Activated CD8-positive, alpha-beta memory T cell treated with anti-CD3 and anti-CD28 coated beads for 4 hours (primary cell): ENCODE measurements at regions not wholly inside any gene's neighbourhood (a gene's known extent, or its start where the extent isn't known, plus 50 kb on each side); places are given as distances from the start of the nearest gene placed in this dataset.
"Not testable (repeated sequence)": the region's sequence is repeated elsewhere in the genome, so short reads cannot be mapped to it uniquely, and the experiment has no call there.

Experiments
- DNase-seq, 2 donors: peaks; one replicate each; pipeline ENCODE4 v3.0.0-alpha.2; 2020; ENCODE audit warnings: low read depth in 2 of 2

- not testable (repeated sequence) for DNase-seq
Observed at GRCh38 chr2:196526981-196527725, 112.4 kb upstream of the CCDC150 start.

- DNase-seq, result no peak
Observed at GRCh38 chr2:196528486-196529223, 110.9 kb upstream of the CCDC150 start.

DNA sequence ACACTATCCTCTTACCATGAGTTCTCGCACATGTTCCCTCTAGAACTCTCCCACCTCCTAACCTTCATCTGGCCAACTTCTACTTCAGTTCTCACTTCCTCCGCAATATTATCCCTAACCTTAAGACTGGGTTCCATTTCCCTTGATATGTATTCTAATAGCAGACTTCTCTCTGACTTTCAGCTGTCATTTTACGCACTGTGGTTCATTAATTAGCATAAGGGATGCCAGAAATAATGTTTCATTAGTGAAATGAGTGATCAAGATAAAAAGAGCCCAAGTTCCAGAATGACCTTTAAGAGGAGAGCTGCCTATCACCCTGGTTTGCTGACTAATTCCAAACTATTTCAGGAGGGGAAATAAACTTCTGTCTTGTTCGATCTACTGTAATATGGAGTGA lies 108.6 kb upstream of the CCDC150 start:
- no peak for DNase-seq

- no peak for DNase-seq
Observed at GRCh38 chr2:196533772-196534397, 105.6 kb upstream of the CCDC150 start.

DNA sequence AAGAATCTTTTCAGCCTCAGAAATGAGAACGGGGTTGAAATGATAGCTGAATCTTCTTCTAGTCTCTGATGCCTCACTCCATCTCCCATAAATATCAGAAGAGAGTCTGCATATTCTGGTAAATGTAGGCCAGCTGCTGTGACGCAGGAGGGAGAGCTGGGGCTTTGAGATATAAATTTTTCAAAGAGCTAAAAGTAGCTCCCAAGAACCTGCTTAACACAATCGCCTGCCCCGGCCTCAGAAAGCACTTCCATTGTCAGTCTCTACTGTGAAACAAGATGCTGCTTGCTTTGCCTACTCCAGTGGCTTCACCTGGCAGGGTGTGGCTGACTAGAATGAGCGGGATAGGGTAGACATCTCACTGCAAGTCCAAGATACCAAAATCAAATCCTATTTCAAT lies 105.0 kb upstream of the CCDC150 start:
- no peak for DNase-seq

DNA sequence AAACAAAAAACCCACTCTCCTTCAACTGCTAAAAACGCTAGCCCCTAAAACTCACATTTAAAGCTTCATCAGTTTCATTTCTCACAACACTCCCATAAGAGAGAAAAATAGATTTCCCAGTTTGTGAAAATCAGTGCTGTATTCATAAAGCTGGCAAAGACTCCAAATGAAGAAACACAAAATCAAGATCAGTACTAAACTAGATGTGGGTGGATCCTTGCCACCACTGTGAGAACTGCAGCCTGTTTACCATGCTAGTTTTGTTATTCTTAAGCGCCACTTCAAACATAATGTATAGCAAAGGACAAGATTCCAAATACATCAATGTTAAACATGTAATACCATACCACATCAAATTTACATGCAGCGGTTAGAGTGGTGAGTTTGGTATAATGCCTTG lies 104.5 kb upstream of the CCDC150 start:
- no peak for DNase-seq

DNA sequence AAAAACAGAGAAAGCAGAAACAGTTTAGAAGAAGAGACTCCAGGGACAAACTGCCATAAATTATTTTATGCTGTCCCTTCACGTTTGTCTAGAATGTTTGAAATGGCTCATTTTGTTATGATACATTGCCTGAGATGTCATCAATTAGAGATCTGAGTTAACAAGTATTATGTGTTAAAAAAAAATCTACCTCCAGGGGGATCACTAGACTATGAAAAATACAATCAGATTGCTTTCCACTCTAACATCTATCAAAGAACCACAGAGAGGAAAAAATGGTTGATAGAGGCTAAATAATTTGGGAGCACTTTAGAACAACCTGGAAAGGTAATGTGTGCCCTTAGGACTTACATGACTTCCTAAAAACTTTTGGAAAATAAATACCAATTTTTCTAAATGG lies 103.8 kb upstream of the CCDC150 start:
- DNase-seq, result no peak

DNA sequence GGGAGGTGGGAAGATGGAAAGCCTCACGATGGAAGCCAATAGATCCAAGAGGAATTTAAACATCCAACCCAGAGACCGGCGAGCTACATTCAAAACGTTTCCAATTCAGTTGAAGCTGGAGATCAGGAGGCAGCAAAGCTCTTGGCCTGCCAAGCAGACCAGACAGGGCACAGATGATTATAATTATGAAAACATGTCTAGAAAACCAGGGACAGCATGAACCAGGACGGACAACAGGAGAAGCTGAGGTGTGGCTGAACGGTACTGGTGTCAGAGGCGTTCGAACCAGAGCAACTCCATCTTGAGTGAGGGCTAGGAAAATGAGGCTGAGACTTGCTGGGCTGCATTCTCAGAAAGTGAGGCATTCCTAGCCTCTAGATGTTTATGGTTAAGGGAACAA lies 102.2 kb upstream of the CCDC150 start:
- DNase-seq, result no peak

DNA sequence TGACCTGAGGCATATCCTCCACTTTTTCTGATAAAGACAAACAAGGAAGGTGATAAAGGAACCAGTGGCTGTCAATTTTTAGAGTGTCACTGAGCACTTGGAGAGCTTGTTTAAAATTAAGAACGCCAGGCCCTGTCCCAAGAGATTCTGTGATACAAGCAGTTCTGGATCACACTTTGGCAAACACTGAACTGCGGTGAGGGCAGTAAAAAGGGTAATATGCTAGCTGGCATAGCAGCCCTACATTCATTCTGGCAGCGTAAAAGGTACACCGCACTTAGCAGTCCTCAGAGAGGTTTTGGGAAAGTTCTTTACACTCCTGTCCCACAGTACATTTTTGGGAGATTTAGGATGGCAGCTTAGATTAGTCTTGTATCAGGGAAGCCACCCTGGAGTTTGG lies 101.3 kb upstream of the CCDC150 start:
- no peak for DNase-seq

GRCh38 chr2:196538646-196539045 lies 100.9 kb upstream of the CCDC150 start:
- DNase-seq, result no peak

GRCh38 chr2:196544906-196545433 lies 94.5 kb upstream of the CCDC150 start:
- DNase-seq, result no peak

DNA sequence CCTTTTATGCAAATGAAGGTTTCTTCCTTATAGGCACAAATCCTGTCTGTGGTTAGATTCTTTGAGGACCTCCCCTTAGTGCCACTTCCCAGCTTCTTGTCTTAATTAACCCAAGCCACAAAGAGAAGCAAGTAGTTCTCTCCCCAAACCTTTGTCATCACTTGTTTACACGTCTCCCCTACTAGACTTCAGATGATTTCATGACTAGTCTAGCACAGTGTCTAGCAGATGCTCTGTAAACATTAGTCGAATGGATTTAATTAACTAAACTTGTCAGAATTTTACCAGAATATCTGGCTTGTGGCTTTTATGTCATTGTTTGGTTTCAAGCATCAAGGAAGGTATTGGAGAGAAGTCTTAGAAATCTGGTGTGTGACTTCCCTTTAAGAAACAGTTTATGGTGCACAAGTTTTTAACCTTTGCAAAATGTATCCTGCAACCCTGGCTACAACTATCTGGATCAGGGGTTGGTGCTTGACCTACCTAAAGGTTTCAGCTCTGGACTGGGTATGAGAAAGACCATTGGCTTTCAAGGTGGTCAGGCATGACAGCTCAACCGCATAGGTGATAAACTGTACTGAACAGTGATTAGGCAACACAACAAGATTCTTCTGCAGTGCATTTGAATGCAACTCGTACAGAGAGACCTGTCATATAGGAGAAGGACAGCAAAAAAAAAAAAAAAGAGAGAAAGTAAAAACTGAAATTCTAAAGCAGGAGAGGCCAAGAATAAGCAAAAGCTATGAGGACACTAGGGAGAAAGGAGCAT lies 93.2 kb upstream of the CCDC150 start:
- DNase-seq, result no peak

GRCh38 chr2:196549052-196549451 lies 90.5 kb upstream of the CCDC150 start:
- DNase-seq, result no peak

GRCh38 chr2:196551014-196551413 lies 88.5 kb upstream of the CCDC150 start:
- DNase-seq, result no peak

DNA sequence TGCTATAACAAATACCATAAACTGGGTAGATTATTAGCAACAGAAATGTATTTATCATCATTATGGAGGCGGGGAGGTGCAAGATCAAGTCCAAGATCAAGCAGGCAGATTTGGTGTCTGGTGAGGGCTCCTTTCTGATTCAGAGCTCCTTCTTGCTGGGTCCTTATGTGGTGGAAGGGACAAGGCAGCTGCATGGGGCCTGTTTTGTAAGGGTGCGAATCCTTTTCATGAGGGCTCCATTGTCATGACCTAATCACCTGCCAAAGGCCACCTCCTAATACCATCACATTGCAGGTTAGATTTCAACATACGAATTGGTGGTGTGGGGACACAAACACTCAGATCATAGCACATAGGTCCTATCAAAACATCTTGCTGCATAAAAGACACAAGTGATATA lies 84.4 kb upstream of the CCDC150 start:
- DNase-seq, result no peak

DNA sequence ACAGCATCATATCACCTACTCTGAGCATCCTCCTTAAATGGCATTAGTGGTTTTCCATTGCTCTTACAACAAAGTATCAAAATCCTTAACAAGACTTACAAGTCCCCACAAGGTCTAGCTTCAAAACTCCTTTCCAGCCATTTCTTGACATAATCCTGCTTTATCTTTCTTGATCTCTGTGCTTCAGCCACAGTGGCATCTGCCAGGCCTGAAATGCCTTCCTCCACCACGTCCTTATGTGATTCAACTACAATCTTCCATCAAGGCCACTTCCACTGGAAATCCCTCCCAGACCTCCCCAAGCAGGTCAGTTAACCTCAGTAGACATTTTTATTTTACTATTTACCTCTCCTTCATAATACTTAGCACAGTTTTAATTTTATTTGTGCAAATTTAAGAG lies 83.8 kb upstream of the CCDC150 start:
- no peak for DNase-seq

DNA sequence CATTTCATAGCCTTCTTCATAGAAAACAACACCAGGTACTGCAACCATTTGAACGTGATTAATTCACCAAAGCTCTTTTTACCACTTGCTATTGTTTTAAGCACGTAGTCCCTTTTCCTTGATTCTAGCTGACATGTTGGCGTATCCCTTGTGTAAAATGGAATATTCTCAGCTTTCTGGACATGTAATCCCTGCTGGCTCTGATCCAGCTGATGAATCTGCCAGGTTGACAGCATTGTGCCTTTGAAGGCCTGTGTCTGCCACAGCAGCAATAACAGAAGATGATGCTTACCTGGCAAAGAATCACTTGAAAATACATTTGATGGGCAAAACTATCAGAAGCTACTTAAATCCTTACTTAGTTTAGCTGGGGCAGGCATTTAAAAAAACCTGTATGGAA lies 81.0 kb upstream of the CCDC150 start:
- DNase-seq, result no peak

- DNase-seq, result no peak
Observed at GRCh38 chr2:196563876-196564275, 75.6 kb upstream of the CCDC150 start.

- DNase-seq, result no peak
Observed at GRCh38 chr2:196565106-196565765, 74.3 kb upstream of the CCDC150 start.

DNA sequence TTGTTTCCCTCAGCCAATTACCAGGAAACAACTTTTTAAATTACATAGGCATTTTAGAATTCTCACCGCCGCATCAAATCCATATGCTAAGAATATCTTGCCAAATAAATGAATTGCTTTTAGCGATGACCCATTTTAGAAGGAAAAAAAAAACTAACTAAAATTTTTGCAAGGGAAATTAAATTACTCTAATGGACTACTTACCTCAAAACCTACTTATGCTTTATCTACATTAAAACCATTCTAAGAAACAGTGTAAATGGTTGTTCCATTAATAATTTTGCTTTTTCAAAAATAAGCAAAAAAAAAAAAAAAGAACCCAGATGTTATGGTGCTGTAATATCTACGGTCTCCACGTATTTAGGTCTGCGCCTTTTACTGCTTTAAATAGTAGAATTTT lies 73.5 kb upstream of the CCDC150 start:
- no peak for DNase-seq

GRCh38 chr2:196566961-196567666 lies 72.4 kb upstream of the CCDC150 start:
- DNase-seq, result no peak
